Globus pallidus (tissue), 1 donor: ENCODE measurements at regions not wholly inside any gene's neighbourhood (a gene's known extent, or its start where the extent isn't known, plus 50 kb on each side); places are given as distances from the start of the nearest gene placed in this dataset.
"Not testable (repeated sequence)": the region's sequence is repeated elsewhere in the genome, so short reads cannot be mapped to it uniquely, and the experiment has no call there.

Experiments used
- DNase-seq: peaks from one replicate; pipeline ENCODE4 v3.0.0-alpha.2; 2015; ENCODE audit warnings: low spot score

DNA sequence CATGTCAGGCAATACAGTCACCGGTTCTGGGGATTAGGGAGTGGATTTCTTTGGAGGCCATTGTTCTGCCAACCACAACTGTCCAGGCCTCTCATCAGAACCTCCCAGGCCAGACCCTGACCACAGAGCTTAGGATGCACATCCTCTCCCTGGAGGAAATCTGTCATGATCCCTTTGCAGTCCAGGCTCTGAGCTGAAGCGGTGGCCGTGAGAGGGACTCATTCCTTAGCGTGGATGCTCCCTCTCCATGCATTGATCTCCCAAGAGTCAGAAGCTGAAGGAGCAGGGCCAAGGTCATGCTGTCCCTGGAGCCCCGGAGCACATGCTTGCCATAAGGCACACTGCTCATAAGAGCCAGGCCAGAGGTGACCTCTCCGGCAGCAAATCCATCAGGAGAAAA, 181.4 kb downstream of the COPRS start:
- no peak for DNase-seq

DNA sequence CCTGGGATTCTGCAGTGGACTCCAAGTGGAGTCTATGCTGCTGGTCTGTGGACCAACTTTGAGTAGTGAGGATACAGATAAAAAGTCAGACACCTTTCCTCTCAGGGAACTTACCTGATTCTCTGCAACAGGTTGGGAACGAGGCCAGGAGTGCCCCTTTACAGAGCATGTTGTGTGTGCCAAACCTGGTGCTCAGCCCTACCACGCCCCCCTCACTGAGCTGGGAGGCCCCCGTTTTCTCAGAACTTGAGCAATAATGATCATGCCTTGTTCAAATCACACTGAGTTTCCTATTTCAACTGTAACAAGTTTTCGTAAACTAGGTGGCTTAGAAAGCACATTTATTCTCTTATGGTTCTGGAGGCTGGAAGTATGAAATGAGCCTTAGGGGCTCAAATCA, 182.0 kb downstream of the COPRS start:
- no peak for DNase-seq

DNA sequence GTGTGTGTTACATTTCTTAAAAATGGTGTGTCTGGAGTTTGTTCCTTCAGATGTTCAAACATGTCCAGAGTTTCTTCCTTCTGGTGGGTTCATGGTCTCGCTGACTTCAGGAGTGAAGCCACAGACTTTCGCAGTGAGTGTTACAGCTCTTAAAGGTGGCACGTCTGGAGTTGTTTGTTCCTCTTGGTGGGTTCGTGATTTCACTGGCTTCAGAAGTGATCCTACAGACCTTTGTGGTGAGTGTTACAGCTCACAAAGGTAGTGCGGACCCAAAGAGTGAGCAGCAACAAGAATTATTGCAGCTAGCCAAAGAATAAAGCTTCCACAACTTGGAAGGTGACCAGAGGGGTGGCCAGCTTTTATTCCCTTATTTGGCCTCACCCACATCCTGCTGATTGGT, 183.7 kb downstream of the COPRS start:
- DNase-seq = not testable (repeated sequence)

DNA sequence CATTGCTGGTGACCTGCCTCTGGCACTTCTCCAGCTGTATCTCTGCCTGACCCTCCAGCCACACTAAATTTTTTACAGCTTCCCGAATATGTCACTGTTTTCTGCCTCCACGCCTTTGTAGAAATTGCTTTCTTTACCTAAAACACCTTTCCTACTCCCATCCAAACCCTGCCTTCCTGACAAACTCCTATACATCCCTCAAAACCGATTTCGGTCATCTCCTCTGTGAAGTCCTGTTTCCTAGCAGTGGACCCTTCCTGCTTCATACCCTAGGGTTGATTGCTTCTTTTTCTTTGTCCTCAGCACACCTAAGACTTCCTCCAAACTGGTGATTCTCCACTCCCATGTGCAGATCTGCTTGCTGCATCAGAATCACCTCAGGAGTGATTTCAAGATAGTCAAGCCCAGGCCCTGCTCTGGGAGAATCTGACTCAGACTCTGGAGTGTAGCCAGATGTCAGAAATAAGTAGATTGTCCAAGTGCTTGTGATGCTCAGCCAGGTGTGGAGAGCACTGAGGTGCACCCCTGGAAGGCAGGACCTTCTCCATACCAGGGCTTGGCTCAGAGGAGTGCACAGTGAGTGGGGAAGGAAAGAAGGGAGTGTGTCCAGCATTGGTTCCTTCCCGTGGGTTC, 184.2 kb downstream of the COPRS start:
- no peak for DNase-seq

DNA sequence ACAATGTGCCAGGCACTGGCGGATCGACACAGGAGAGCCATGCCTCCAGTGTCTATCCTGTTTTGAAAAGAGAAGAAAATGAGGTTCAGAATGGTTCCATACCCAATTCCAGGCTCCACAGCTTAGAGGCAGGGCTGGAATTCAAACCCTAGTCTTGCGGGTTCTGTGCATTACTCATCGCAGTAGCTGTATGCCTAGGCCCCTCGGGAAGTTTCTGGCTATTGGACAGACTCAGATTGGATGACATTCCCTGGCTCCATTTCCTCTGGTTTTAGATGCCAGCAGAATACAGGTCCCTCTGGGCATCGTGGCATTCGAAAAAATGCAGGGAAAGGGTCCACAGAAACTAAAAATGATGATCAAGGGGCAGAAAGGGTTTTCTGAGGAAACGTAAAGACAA, 184.7 kb downstream of the COPRS start:
- DNase-seq = no peak

GRCh38 chr17:31673076-31673475, 186.0 kb downstream of the COPRS start:
- no peak for DNase-seq

GRCh38 chr17:31672161-31672819, 186.8 kb downstream of the COPRS start:
- DNase-seq = no peak

DNA sequence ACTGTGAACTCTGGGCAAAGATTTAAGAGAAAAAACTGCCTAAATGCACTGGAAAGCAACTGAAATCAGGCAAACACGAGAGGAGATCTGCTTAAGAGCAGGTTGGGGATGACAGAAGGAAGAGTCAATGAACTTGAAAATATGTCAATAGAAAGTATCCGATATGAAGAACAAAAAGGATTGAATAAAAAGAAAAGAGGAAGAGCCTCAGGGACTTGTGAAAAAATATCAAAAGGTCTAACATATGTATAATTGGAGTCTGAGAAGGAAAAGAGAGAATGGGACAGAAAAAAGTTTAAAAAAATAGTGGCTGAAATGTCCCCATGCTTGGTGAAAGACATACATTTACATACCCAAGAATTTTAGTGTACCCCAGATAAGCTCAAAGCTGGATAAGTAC, 195.5 kb downstream of the COPRS start:
- DNase-seq = no peak

- no peak for DNase-seq
These were observed 198.4 kb downstream of the COPRS start for GRCh38 chr17:31660684-31661083.

DNA sequence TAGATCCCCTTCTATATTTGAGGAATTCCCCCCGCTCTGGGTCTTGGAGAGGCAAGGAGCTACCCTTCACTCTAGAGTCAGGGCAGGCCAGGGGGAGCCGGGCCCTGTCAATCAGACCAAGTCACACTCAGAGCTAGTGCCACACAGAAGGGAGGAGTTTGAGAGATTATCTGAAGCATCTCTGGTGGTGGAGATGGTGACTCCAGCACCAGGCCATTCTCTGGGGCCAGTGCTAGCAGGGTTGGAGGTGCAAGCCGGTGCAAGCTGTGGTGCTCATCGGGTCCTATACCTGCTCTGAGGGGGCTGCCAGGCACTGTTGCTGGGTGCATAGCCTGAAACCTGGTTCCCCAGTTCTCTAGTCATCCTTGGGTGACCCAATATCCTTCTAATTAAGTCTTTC, 201.2 kb downstream of the COPRS start:
- no peak for DNase-seq

DNA sequence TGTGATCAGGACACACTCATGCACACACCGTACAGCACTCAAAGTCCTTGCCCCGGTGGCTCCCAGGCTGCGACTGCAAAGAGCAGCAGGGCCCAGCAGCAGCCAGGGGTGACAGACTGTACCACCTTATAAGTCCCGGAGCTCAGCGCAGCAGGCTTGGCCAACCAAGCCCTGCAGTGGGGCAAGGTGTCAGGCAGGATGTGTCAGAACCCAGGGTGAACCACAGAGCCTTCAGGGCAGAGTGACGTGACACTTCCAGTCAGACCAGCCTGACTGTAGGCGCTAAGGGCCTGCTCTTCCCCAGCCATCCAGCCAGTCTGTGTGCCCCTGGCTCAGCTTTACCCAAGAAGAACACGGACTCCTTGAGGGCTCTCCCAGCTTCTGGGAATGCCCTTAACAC, 204.1 kb downstream of the COPRS start:
- DNase-seq = no peak

DNA sequence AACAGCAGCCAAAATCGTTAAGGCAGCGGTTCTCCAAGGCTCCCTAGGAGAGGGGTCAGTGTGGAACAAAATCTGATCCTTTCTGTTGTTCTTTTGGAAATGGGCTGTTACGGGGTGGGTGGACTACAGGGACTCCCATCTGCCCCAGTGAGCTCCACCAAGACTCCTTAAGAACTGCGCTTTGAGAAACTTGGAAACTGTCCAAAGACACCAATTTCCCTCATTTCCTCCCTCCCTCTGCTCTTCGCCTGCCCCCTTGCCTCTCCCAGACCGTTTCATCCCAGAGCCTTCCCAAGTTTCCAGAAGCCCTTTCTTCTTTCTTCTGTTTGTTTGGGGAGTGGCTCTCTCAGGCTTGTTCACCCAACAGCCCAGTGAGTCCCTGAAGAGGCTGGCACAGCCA, 205.4 kb downstream of the COPRS start:
- DNase-seq = no peak

- DNase-seq = no peak
These were observed 208.1 kb downstream of the COPRS start for GRCh38 chr17:31650756-31651520.

- no peak for DNase-seq
These were observed 209.7 kb downstream of the COPRS start for GRCh38 chr17:31649302-31649701.

GRCh38 chr17:31647661-31648060, 211.4 kb downstream of the COPRS start:
- no peak for DNase-seq

DNA sequence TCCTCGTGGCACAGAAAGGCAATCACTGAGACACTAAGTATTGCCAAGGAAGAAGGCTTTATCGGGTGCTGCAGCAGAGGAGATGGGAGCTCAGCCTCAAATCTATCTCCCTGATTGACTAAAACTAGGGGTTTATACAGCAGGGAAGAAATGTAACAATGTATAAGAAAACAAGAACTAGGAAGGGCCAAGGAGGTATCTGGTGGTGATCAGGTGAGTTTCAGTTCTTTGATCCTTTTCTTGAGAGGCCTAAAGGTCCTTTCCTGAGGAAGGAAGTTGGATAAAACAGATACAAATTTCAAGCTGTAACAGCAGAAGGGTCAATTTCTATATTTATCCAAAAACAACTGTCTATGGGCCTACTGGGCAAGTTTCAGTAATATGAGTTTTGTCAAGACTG, 212.4 kb downstream of the COPRS start:
- DNase-seq = no peak

DNA sequence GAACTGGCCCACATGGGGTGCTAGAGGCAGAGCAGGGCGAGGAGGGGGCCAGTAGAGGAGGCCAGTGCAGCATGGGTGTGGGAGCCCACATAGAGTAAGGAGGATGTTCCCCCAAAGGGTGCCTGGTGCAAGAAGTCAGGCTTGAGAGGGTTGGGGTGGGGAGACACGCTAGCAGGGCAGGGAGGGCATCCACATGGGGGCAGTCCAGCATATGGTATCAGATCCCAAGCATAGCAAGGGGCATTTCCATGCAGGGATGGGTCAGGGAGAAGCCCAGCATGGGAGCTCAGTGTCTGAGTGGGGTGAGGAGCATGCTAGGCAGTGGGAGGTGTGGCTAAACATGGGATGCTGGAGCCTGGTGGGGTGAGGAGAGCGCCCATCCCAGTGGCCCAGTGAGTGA, 213.7 kb downstream of the COPRS start:
- DNase-seq = no peak

DNA sequence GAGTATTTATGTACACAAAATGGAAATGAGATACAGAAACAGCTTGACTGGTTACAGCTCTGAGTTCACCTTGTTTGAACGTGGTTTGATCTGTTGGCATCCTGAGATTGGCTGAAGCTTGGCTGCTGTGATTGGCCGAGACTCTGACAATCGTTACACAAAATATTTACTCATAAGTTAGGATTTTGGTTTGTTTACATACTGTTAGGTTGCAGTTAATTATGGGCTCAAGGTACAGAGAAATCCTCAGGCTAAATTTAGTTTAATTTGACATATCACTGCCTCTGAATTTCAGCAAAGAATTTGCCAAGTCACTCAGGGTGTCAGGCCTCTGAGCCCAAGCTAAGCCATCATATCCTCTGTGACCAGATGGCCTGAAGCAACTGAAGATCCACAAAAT, 227.3 kb downstream of the COPRS start:
- no peak for DNase-seq

DNA sequence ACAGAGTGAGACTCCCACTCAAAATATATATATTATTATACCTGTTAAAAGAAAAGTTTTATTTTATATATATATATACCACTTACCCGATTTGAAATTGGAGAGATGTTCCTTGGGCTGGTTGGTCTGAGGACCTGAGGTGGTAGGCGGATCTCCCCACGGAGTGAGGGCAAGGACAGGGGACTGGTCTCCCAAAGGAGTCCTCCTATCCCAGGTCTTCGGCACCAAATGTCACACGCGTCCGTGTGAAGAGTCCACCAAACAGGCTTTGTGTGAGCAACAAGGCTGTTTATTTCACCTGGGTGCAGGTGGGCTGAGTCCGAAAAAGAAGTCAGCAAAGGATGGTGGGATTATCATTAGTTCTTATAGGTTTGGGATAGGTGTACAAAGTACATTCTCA, 228.2 kb downstream of the COPRS start:
- not testable (repeated sequence) for DNase-seq

GRCh38 chr17:31629696-31630470, 229.2 kb downstream of the COPRS start:
- no peak for DNase-seq

- no peak for DNase-seq
These were observed 231.1 kb downstream of the COPRS start for GRCh38 chr17:31627960-31628359.

GRCh38 chr17:31623990-31624389, 232.5 kb downstream of the RAB11FIP4 start:
- no peak for DNase-seq

DNA sequence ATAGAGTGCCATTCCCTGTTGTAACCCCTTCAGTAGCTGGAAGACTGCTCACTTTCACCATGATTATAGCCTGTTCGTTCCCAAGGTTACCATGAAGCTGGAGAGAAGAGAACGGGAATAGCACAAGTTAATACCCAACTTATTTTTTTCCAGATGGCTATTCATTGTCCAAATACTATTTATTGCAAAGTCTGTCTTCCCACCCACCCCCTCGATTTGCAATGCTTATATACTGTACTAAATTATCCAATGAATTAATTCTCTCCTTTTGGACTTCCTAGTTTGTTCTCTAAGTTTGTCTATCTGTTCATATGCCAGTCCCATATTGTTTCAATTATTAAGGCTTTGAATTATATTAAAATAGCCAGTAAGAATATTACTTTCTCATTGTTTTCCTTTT, 231.0 kb downstream of the RAB11FIP4 start:
- no peak for DNase-seq
